GM03348 (cell line): ENCODE measurements at regions not wholly inside any gene's neighbourhood (a gene's known extent, or its start where the extent isn't known, plus 50 kb on each side); places are given as distances from the start of the nearest gene placed in this dataset.

Experiments
- DNase-seq: peaks from one replicate; pipeline ENCODE4 v3.0.0; 2012; ENCODE audit warnings: low spot score

DNA sequence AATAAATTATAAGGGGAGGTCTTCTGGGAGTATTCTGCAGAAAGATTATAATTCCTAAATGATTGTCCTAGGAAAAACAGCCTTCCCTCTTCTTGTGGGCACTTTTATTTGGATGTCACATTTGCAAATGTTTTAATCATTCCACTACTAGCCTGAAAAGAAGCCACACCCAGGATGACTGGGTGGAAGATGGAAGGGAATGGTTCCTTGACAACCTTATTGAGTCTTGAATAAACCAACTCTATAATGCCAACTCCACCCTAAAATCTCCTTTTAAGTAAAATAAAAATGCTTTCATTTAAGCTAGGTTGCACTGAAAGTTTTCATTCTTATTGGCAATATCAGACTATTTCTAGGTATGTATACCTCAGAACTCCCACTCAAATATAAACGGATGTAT is 494.6 kb downstream of the RFC3 start:
- DNase-seq: no peak

DNA sequence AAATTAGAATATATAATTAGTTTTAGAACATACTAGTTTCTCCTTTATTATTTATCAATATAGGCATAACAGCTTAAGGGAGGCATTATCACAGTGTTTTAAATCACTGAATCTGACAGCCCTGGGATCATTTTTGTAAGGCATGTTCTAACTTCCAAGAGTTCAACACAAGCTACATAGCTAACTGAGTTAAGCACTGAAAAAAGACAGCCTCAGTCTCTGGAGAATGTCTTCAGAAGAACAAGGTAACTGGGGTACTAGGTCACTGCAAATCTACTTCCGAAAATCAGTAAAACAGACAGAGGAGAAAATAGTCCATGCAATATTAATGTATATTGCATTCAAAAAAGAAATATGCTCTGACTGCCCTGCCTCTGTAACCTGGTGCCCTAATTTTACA is 502.1 kb downstream of the RFC3 start:
- no peak for DNase-seq

DNA sequence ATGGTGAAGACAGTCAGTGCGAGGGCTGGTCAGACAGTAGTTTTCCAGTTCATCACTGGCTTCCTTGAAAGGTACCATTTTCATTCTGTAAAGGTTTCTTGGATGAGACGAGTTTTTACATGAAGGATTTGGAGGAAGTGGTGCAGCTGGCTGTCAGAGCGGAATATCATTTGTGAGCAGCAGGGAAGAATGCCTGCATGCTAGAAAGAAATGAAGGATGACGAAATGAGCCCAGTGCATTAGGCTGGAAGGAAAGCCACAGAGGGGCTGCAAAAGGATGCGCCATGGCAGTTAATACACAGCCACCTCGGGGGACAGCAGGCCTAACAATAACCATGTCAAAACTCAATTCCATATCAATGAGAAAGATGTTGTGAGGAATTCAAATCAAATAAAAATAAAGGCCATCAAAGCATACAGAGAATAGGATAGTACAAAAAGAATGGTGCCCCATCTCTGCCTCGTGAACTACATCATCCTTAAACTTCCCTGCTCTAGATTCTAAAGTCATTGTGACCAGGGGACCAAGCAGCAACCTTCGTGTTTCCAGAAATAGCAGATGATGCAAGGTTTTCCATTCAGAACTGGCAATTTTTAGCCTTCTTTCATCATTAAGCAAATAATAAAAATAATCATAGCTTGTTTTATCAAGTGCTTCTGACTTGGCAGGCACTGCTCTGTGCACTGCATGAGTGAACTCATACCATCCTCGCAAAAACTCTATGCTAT is 504.2 kb downstream of the RFC3 start:
- DNase-seq: no peak

DNA sequence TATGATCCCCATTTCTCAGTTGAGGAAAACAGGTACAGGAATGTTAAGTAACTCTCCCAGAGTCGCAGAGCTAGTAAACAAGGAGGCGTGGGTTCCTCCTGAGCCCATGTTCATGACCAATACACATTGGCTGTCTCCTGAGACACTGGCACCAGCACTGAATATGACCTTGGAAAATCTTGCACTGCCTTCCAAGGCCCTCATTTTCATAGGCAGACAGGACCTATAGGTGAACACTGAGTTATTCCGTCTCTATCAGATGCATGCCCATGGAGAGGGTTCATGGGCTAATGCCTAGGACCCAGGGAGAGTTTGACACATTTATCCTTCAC is 504.8 kb downstream of the RFC3 start:
- no peak for DNase-seq

DNA sequence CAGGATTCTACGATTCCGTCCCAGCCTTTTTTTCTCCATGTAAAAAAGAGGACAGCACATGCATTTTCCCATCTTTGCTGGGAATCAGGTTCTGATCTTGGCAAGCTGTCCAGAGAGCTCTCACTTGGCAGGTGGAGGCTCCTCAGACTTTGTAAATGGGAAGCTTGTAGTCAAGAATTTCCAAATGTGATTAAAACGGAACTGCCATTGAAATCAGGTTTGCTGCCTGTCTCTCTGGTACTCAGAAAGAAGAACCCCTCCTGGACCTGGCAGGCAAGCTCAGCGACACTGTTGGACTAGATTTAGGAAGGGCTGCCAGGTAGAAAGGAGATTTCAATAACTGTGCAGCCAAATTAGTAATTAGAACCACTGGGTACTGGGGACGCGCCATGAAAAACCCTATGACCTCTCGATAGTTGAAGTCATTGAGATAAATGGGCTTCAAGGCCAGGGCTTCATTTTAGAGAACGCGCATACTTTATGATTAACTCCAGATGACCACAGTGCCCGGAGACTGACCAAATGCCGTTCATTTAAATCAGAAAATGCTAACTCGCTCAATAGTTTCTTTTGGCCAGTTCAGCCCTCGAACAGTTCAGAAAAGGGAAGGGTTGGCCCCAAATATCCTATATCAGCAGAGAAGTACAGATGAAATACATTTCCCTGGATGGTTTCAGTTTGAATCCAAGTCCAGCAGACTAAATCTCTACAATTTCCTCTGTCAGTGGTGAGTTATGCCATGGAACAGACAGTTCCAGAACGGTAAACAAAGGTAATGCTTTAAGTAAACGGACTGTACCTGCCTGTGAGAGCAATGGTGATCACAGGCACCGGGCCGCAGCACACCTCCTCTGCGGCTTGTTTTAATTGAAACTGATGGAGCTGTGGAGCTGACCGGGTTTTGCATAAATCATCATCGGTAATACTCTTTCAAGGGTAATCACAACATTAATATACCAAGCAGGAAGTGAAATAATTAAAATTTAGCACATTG is 517.4 kb downstream of the RFC3 start:
- no peak for DNase-seq

DNA sequence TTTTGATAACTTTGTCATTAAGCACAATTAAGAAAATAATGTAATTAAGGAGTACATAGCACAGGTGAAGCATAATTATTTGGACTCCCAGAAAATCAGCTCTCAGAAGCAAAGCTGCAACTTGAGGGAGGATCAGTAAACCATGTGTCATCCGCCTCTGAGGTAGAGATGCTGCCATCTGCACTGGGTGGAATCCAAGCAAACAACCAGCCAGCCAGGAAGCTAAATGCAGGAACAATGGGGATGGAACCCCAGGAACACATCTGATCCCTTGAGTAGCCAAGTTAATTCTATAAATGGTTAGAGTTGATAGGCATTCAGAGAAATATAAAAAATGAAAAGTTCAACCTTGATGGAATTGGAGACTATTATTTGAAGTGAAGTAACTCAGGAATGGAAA is 520.2 kb downstream of the RFC3 start:
- DNase-seq: no peak

DNA sequence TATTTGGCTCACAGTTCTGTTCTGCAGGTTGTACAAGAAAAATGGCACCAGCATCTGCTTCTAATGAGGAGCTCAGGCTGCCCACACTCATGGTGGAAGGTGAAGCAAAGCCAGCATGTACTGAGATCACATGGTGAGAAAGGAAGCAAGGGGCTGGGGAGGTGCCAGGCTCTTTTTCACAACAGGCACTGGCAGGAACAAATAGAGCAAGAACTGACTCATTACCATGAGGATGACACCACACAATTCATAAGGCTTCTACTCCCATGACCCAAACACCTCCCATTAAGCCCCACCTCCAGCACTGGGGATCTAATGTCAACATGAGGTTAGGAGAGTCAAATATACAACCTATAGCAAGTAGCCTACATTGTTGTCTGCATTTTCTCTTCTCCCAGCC is 522.6 kb downstream of the RFC3 start:
- peak; percentile 8 for DNase-seq

DNA sequence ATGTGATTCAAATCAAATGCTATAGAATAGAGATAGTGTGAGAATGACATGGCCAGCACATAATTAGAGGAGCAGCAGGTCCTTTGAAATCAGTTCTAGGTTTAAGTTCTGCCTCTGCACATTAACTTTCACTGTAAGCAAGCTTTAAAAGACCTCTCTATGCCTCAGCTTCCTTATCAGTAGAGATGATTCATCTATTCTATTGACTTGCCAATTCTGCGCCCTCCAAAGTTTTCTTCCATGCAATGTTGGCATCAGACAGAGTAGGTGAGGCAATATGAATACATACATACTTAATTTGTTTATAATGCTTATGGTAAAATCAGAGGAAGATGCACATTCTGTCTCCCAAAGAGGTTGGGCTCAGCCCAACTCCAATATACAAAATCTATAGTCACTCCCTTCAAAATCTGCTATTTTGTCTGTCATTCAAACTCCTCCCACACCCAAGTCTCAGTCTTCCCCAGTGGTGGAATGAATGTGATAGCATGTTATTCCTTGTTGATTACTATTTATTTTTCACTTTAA is 525.5 kb downstream of the RFC3 start:
- no peak for DNase-seq

DNA sequence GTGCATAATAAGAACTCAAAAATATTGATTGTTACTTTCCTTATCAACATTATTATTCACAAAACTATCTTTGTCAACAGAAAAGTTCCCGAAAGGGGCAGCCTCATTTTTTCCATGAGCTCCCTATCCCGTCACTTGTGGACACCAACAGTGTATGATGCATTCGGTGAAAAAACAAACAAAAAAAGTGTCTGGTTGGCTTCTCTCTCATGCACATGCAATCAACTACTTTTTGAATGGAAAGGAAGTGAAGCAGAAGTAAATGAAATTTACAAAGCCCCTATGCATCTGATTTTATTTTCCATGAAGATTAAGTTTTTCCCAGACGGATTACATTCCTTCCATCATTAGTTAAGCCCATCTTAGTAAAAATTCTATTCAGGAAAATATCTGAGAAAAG is 526.9 kb downstream of the RFC3 start:
- DNase-seq: no peak

DNA sequence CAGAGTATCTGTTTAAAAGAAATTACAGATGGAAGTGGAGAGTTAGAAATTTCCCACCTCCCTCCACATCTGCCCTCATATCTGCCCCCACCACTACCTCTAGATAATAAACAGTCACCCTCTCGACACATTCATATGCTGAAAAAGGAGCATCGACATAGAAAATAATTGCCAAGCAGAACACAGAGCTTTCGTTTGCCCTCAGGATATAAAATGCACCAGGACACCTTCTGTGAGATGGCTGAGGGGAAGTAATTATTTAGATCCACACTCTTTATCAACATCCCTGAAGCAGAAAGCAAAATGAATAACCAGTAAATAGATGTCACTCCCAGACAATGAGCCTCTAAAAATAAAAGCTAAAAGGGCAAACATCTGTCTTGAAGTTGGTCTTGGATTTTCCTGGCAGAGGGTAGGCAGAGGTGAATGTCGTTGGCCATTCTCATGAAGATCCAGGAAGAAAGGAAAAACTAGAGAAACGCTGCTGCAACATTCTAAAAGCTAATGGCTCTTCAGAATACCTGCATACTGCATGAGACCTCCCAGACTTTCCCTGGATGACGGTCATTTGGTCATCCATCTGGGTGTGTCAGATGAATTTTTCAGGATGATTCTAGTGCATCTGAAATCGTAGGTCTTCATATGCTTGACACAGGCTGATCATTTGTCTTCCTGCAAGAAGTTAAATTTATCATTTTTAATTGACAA is 527.5 kb downstream of the RFC3 start:
- DNase-seq: no peak

DNA sequence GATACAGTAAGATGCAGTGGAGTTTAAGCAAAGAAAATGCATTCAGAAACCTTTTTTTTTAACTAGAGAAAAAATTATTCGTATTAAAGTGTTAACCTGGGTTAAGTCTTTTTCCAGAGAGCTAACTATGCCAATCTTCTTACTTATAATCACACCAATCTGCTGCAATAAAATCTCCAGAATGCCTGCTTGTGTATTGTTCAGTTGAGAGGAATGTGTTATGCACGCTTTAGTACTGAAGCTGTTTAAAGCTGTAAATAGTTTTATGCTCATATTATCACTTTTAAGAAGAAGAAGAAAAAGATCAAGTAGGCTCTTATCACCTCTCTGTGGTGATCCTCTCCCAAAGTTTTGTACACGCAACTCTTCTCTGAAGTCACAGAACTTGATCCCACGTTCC is 528.7 kb downstream of the RFC3 start:
- peak; percentile 26 for DNase-seq

DNA sequence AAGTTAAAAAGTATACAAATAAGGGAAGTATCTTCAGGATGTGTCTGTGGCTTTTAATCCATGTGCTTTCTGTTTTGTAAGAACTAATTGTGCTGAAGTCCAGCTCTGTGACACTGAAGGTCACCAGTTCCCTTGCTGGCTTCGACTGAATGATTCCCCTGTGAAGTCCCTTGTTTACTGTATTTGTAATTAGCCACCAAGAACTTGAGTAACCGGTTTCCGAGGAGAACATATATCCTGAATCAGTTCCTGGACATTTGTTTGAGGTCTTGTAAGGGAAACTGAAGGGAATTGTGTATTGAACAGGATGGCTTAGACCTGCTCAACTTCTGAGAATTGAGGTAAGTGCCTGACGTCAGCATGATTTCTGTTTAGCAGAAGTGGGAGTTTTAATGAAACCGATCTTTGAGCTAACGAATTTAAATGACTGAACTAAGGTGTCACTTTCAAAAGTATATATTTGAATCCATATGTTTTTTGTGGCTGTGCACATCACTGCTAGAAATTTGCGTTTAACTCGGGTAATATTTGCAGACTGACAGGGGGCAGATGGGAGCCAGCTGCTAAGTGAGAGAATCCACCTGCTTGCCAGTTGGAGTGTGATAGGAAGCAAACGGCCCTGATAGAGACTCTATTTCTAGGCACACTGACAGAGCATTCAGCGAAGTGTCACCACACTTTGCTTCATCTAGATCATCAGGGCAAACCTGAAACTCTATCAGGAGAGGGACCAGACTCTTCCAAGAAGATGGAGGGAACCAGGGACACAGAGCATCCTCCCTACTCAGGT is 530.0 kb downstream of the RFC3 start:
- no peak for DNase-seq

DNA sequence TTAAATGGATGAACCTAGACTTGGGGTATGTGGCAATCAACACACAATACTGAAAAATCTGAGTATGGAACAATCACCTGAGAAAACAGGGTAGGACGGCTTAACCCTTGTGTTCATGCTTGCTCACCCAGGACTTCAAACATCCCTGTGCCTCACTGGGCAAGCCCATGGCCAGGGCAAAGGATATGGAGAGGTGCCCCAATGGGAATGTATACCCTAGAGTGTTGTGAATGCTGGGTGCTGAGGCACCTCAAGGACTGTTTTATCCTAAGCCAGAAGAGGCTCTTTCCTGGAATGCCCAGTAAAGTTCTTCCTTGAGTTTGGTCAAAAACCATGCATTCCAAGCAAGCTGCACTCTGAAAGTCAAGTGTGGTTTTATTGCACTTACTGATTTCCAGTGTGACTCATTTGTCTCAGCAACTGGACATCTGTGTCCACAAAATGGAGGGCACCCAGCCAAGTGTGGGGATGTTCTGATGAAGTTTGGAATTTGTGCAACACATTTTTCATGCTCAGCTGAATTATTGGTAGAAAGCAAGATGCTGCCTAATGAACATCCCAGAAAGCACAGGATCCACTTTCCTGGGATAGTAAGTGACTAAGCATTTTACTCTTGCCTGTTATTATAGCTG is 531.3 kb downstream of the RFC3 start:
- peak; percentile 83 for DNase-seq

DNA sequence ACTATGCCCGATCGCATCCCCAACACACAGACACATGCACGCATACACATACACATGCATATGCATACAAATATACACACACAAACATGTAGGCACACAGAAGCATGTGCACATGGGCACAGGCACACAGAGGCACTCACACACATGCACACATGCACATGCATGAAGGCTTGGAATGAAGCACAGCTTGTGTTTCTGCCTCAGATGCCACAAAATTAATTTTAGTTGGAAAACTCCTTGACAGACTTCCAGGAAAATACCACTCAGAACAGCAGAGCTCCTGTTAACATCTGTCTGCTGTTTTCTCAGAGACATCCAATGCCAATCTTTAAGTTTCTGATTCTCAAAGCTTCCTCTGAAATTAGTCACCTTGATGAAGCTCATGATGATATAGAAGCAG is 532.7 kb downstream of the RFC3 start:
- DNase-seq: no peak

DNA sequence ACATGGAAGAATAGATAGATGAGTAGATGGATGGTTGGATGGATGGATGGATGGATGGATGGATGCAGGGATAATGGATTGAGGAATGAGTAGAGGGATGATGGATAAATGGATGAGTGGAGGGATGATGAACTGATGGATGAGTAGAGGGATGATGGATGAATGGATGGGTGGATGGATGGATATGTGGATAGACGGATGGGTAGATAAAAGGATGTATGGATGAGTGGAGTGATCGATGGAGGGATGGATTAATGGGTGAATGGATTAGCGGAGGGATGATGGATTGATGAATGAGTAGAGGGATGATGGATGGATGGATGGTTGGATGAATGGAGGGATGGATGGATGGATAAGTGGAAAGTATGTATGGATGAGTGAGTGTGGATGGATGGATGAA is 533.2 kb downstream of the RFC3 start:
- DNase-seq: no peak

DNA sequence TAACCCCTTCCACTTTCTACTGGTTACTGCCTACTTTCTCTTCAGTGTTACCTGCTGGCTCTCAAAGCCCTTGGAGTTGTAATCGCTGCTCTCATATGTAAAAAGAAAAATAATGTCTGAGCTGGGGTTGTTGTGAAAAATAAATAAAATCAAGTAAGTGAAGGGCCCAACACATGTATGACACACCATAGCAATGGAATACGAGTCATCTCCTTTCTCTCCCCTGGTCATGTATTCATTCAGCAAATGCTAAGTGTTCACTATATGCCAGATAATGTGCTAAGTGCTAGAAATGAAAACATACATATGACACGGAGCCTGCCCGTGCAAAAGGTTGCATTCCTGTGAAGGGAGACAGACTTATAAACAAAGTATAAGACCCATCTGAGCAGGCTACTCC is 535.0 kb downstream of the RFC3 start:
- no peak for DNase-seq

DNA sequence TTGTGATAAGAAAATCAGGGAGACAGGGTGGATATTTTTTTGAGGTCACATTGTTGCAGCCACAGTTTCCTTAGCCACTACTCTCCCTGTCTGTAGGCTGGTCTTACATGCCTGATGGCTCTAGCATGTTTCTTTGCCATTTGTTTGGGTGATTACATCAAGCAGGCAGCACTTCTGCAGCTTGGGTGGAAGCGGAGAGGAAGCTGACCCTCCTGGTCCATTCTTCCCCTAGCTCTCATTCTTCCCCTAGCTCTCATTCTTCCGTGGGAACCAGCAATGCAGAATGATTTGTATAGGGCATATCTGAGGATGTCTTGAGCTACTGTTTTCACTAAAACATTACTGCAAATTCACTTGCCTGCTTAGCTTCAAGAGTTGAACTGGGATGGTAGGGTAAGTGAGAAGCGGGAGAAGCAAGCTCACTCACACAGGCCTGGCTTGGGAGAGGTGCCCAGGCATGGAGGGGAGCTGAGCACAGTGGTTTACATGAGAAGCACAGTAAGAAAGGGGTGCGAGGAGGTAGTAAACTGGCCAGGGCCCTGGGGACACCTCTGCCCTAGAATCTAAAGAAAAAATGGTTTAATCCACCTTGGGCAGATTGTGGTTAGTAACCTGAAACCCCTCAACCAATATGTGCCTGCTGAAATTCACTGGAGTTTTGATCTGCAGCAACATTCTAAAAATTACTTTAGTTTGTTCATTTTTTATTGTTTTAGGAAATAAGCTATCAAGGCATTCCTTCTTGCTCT is 538.9 kb downstream of the RFC3 start:
- DNase-seq: no peak

DNA sequence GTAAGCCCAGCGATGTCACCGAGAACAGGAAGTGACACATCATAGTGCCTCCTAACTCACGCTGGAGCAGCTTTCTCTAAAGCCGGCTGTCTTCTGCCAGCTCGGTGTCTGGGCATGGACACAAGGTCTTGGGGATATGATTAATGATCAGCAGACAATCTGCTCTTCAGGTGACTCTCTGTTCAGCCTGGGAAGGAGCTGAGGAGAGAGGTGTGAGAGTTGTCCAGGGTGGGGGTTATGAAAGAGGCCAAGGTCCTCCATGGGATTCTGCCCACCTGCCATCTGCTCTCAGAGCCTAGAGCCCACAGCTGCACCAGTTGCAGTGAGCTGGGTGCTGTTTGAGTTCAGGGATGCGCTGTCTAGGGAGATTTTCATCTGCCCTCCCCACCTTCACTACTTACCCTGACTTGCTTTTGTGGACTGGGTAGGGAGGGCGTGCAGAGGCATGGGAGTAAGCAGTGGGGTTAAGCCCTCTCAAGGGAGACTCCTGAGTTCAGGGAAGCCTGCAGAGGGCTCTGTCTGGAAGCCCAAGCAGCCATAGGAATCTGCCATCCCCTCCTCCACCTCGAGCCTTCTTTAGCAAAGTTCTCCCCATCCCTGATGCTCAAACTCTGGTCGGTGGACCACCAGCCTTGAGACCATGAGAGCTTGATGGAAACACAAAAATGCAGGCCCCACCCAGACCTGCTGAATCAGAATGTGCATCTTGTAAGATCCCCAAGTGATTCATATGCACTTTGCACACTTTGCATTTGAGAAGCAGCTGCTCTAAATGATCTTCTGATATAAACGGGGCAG is 539.7 kb downstream of the RFC3 start:
- DNase-seq: peak; percentile 76

DNA sequence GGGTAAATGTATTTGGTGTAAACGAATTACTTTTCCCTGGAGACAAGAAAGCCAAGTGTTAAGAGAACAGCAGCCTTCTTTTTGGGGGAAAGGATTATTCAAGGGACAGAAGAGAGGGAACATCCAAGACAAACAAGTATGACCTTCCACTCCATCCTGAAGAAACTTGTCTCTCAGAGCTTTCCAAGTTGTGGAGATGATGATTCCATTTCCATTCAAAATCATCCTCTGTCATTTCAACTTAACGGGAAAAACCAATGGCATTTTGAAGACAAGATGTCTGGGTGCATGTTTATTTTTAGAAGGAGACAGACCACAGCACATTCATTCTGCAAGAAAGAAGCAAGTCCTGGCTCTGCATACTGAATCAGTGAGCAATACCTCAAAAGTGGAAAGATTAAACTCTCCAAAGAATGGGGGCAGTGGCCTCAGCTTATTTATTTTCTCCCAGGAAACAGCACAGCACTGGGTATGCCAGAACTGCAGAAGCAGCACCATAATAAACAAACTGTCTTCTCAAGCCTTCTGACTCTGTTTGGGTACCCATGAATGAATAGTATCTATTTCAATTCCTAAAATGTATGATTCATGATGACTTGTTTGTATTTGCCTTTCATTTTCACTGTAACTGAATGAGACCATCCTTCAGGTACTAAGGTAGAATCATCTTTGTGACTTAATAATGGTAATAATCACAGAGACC is 541.0 kb downstream of the RFC3 start:
- peak; percentile 73 for DNase-seq
